Astrocyte of the spinal cord (primary cell): ENCODE measurements at regions not wholly inside any gene's neighbourhood (a gene's known extent, or its start where the extent isn't known, plus 50 kb on each side); places are given as distances from the start of the nearest gene placed in this dataset.

Source experiments
- DNase-seq: peaks from one replicate; pipeline ENCODE4 v3.0.0; 2011; ENCODE audit warnings: low read depth, low spot score
- H3K4me3 ChIP-seq: 2 replicates; pipeline ENCODE4 v1.5.1; 2011; ENCODE audit warnings: low read depth, mild to moderate bottlenecking, low read length, moderate library complexity
- CTCF ChIP-seq: IDR thresholded peaks from 2 replicates; pipeline ENCODE4 v1.5.1; 2012; ENCODE audit warnings: low read depth, mild to moderate bottlenecking, low read length, inconsistent platforms
- in situ Hi-C: cut with HindIII; loops from 2 replicates; pipeline ENCODE4 v1.10.0; 2017; ENCODE audit warnings: low sequenced_read_pairs

- H3K4me3 ChIP-seq, result no peak overlapping the region
- no peak for TF ChIP-seq CTCF
- in situ Hi-C loops, result no loop called here
- no peak for DNase-seq
Observed at GRCh38 chrX:42422961-42423360, 355.0 kb downstream of the PPP1R2C start.

GRCh38 chrX:42420426-42420825 lies 357.5 kb downstream of the PPP1R2C start:
- no peak overlapping the region for H3K4me3 ChIP-seq
- in situ Hi-C loops, result no loop called here
- no peak for TF ChIP-seq CTCF
- DNase-seq, result no peak

- no peak for DNase-seq
- H3K4me3 ChIP-seq, result no peak overlapping the region
- TF ChIP-seq CTCF, result no peak
- in situ Hi-C loops, result no loop called here
Observed at GRCh38 chrX:42415636-42416035, 362.3 kb downstream of the PPP1R2C start.

- TF ChIP-seq CTCF, result no peak
- no peak for DNase-seq
- in situ Hi-C loops, result no loop called here
- H3K4me3 ChIP-seq, result no peak overlapping the region
Observed at GRCh38 chrX:42414057-42414456, 363.9 kb downstream of the PPP1R2C start.

GRCh38 chrX:42399632-42400024 lies 378.3 kb downstream of the PPP1R2C start:
- TF ChIP-seq CTCF, result no peak
- in situ Hi-C loops, result no loop called here
- no peak for DNase-seq
- H3K4me3 ChIP-seq, result no peak overlapping the region

- TF ChIP-seq CTCF, result no peak
- no peak for DNase-seq
- no peak overlapping the region for H3K4me3 ChIP-seq
- in situ Hi-C loops, result no loop called here
Observed at GRCh38 chrX:42398967-42399631, 378.9 kb downstream of the PPP1R2C start.

- H3K4me3 ChIP-seq, result no peak overlapping the region
- in situ Hi-C loops, result no loop called here
- TF ChIP-seq CTCF, result no peak
- DNase-seq, result no peak
Observed at GRCh38 chrX:42396136-42396535, 381.8 kb downstream of the PPP1R2C start.
